GM08714 (cell line): ENCODE measurements at regions not wholly inside any gene's neighbourhood (a gene's known extent, or its start where the extent isn't known, plus 50 kb on each side); places are given as distances from the start of the nearest gene placed in this dataset.

Experiments
- H3K4me3 ChIP-seq: fragments of 200-500 bp; sonication (Bioruptor generic); 2 replicates; pipeline ENCODE4 v1.5.1; 2014; ENCODE audit warnings: mild to moderate bottlenecking, low read length, inconsistent platforms
- ZNF274 ChIP-seq: IDR thresholded peaks from 2 replicates; pipeline ENCODE4 v1.6.1; 2012; ENCODE audit warnings: mild to moderate bottlenecking, low read depth, low read length

- TF ChIP-seq ZNF274 = no peak
- no peak overlapping the region for H3K4me3 ChIP-seq
Measured at GRCh38 chr3:174681784-174682183, 177.3 kb upstream of the NAALADL2 start.

GRCh38 chr3:174685796-174686195 is 173.3 kb upstream of the NAALADL2 start:
- H3K4me3 ChIP-seq = no peak overlapping the region
- TF ChIP-seq ZNF274 = no peak

- H3K4me3 ChIP-seq = no peak overlapping the region
- no peak for TF ChIP-seq ZNF274
Measured at GRCh38 chr3:174697310-174697709, 161.8 kb upstream of the NAALADL2 start.

GRCh38 chr3:174700736-174701135 is 158.4 kb upstream of the NAALADL2 start:
- no peak overlapping the region for H3K4me3 ChIP-seq
- no peak for TF ChIP-seq ZNF274

GRCh38 chr3:174710612-174711011 is 148.5 kb upstream of the NAALADL2 start:
- TF ChIP-seq ZNF274 = no peak

DNA sequence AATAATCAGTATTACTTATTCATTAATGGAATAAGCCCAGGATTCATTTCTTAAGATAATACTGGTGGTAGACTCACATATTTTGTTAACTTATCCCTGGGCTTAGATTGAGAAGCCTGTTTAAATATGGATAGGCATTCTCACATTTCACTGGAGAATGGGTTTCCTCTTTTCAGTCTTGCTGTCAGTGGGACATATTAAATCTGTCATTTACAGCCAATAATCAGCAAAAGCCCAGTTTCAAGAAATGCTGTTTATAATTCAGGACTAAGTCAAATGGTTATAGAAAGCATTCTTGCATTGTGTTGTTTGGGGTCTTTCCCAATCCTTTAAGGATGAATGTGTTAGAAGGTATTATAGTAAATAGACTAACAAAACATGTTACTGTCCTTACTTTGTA is 143.7 kb upstream of the NAALADL2 start:
- no peak for TF ChIP-seq ZNF274
- no peak overlapping the region for H3K4me3 ChIP-seq

More at GRCh38 chr3:174710612-174711011, 148.5 kb upstream of the NAALADL2 start:
- no peak overlapping the region for H3K4me3 ChIP-seq

DNA sequence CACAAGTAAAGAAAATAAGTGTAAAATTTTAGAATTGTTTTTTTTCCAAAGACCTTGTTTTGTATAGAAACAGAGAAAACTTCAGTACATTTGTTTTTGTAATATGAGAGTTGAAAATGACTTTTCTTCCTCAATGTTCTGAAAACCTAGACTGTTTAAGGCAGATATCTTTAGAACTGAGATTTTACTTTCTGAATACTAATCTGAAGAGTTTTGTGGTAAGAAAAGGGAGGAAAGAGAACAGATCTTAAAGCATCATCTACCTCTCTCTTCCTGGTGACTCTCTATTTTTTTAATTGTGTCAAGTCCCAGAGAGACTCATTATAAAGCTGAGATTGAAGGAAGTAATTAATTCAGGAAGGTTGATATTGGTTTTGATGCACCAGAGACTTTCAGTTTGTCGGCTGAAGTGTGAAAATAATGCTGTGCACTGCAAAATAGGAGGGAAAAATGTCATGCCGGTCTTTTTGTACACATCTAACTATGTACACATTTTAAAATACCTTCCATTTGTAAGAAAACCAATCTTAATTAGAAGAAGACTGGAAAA is 142.1 kb upstream of the NAALADL2 start:
- no peak for TF ChIP-seq ZNF274
- H3K4me3 ChIP-seq = no peak overlapping the region

DNA sequence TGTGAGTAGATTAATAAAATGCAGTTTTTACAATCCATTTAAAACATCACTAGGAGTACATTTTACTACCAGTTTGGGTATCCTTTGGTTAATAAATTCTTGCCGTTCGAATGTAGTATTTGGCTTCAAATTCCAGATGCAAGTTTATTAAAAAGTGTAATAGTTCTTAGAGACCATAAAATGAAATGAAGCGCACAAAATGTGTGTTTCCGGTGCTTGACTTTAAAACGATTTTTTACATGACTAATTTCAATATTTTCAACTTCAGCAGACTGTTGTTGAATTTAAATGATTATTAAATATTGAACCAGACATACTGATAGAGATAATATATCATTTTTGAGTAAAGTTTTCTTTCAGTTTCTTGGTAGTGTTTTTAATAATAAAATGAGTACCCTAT is 138.4 kb upstream of the NAALADL2 start:
- no peak for TF ChIP-seq ZNF274
- no peak overlapping the region for H3K4me3 ChIP-seq

- no peak overlapping the region for H3K4me3 ChIP-seq
- TF ChIP-seq ZNF274 = no peak
Measured at GRCh38 chr3:174725303-174725702, 133.8 kb upstream of the NAALADL2 start.

DNA sequence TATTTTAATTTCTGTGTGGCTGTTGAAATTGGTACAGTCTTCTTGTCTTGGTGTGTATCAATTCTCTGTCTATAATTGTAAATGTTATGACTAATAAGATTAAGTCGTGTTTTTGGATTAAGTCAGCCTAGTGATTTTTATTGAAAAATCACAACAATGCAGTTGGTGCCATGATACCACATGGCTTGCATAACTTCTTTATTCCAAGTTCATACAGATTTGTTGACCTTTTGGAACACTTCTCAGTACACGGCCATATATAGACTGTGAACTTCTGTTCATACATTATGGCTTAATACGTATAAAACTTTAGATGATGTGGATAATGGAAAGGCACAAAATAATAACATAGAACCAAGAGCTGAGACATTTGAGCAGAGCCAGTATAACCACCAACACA is 121.2 kb upstream of the NAALADL2 start:
- TF ChIP-seq ZNF274 = no peak
- H3K4me3 ChIP-seq = no peak overlapping the region

DNA sequence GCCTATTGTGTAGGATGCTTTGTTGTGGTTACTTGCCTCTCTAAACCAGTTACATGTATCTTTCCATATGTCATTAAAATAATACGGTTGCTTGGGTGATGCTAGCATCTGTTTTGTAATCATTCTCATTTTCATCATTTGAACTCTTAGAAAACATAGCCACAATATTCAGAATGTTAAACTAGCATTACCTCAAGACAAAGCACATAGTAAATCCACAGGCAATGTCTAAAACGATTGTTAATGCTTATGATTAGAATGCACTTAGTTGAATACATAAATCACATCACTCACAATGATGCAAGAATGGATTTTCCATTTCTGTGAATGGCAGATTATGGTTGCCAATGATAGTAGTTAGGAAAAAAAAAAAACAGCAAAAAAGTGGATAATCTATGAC is 110.0 kb upstream of the NAALADL2 start:
- TF ChIP-seq ZNF274 = no peak

DNA sequence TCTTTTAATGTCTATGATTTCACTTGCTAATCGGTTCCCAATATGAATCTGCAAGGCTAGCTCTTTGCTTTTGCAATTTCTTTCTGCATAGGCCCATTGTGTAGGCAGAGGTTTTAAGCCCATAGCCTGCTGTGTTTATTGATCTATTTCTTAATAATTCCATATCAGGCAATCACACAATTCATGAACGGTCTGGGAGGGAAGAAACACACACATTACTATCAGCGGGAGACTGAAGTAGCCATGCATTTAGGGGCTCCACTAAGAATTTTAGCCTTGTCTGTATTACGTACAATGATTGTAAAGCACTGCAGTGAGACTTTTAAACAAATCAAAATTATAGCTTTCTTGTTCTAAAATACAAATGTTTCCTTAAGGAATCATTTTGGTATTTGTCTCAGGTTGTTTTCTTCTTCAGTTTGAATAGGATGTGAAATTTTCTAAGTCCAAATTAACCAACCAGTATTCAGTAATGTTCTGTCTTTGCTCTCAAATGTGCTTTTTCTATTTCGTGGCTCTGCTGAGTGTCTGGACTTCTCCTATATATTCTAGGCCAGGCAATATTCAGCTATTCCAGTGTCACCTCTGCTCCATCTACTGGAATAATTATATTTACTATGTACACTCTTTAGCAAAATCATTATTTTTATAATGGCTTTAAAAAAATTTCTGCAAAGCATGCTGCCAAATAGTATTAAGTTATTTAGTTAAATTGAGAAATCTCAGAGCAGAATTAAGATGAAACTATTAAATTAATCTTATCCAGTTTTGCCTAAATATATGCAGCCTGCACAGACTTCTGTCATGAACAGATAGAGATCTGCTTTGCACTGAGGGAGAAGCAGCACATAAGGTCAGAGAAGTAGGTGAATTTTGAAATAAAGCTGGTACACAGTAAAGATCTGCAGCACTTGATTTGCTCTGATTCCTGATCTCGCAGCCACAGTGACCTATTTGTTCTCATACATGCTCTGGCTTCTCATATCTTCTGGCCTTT is 103.0 kb upstream of the NAALADL2 start:
- no peak overlapping the region for H3K4me3 ChIP-seq

More for the DNA sequence above, 110.0 kb upstream of the NAALADL2 start:
- H3K4me3 ChIP-seq = no peak overlapping the region

DNA sequence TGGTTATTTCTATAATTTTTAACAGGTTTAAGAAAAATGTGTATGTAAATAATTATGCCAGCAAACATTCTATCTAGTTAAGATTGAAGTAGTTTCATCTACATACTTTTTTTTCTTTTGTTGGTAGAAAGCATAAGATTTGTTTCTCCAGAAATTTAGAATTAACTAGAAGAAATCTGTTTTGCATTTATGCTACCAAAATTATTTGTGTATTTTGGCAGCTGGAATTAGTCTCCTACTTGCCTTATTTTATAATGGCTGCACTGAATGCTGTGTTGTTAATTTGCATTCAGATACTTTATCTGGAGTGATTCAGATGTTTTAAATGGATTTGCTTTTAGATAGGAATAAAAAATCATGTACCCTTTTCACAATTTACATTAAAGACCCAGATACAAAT is 100.2 kb upstream of the NAALADL2 start:
- no peak overlapping the region for H3K4me3 ChIP-seq
- TF ChIP-seq ZNF274 = no peak

More for the DNA sequence above, 103.0 kb upstream of the NAALADL2 start:
- no peak for TF ChIP-seq ZNF274

GRCh38 chr3:174767406-174767805 is 91.7 kb upstream of the NAALADL2 start:
- no peak for TF ChIP-seq ZNF274
- no peak overlapping the region for H3K4me3 ChIP-seq

GRCh38 chr3:174767853-174768382 is 91.2 kb upstream of the NAALADL2 start:
- no peak for TF ChIP-seq ZNF274
- no peak overlapping the region for H3K4me3 ChIP-seq
